CD4-positive, alpha-beta T cell treated with Interleukin-6 at 100 ng/mL for 8 hours (primary cell): ENCODE measurements at regions not wholly inside any gene's neighbourhood (a gene's known extent, or its start where the extent isn't known, plus 50 kb on each side); places are given as distances from the start of the nearest gene placed in this dataset.
"Not testable (repeated sequence)": the region's sequence is repeated elsewhere in the genome, so short reads cannot be mapped to it uniquely, and the experiment has no call there.

Source experiments
- DNase-seq: peaks from one replicate; pipeline ENCODE4 v3.0.0-alpha.2; 2020; ENCODE audit warnings: mixed read lengths, low spot score

DNA sequence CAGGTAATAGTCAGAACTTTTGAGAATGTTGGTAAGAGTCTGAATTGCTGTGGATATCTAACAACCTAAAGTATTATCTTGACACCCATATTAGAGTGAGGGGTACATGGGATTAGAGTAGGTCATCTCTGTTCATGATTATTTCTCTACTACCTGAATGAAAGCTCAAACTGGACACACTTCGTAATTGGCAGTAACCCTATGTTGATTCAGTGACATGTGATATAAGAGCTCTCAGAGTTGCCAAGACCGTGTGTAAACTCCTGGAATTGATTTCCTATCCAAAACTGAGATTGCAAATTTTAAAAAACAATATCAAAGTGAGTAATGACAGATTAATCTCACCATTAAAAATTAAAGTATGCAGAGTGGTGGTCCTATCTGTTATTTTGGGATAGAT is 214.8 kb upstream of the ARHGEF26 start:
- DNase-seq, result no peak

DNA sequence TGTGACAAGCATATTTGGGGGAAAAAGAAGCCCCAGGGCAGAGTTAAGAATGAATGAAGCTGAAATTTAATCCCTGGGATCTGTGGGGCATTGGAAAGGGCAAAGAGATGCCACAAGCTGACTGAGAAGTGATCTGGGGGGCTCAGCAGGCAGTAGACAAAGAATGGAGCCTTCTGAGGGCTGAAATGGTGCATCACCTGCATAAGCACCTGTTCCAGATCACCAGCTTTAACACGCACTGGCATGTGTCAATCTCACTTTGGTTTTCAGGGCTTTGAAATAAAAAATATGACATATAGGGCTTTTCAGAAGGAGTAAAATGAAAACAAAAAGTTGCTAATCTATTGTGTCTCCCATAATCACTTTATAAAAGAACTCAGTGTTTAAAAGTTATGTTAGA is 210.8 kb upstream of the ARHGEF26 start:
- DNase-seq, result no peak

DNA sequence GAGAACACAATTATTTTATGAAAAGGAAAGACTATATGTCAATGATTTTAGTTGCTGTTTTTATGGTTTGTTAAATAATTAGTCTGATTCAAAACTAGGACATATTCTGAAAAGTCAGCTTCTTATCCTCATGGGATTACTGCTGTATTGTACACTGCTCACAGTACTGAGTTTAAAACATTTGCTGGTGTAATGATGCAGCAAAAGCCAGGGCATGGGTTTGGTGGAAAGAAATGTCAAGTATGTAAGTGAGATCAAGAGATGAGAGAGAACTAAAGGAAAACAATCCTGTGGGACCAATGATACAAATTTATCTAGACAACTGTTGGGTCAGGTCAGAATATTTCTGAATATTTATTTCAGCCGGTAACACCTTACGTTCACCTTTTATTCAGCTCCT is 210.1 kb upstream of the ARHGEF26 start:
- no peak for DNase-seq

DNA sequence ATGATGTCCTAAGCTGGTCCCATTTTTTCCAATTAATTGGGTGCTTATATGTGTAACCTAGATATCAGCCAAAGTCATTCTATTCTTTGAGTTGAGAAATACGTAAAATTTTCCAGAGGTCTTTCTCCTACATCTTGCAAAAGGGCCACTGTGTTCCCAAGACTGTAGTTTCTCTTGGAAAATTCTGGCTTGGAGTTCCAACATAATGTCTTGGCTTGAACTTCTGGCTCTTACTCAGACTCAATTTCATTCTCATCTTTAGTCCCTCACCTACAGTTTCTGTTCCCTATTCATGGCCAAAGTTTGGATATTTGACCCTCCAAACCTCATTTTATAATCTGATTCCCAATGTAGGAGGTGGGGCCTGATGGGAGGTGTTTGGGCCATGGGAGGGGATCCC is 201.4 kb upstream of the ARHGEF26 start:
- no peak for DNase-seq

DNA sequence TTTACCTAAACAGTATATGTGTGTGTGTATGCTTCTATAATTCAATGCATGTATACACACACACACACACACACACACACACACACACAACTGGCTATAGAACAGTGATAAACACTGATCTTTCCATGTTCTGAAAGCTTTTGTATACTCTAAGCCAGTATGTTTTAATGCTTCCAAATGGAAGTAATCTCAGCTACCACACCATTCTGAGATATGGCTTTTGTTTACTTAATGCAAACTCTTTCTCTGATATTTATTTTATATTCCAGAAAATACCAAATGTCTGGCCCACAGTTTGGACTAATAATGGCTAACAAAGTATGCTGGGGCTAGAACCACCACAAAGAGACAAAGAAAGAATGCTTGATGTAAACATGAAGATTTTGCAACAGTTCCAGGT is 199.4 kb upstream of the ARHGEF26 start:
- DNase-seq, result no peak

DNA sequence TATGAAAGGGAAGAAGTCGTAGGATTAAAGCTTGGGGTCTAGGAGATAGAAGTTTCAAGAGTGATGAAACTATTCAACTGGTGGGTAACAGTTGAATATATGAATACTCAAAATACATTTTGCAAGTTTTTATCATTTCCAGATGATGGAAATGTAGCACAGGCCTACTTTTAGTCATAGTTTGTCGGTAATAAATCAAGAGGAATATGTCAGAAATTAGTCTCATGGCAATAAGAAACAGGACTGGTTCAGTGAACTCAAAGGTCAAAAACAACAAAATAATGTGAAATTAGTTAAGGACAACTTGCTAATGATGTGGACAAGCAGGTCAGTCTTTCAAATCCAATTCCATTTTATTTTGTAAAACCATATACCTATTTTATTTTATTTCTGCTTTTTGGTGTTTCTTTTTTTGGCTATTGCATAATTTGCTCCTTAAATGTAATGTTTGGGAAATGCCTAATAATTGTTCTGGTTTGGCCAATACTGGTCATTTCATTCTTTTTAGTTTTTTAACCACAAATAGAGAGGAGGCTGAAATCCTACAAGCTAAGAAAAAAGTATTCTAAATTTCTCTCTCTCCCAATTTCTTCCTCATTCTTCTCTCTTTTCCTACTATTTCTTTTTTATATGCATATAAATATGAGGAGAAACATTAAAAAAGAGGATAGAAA is 195.2 kb upstream of the ARHGEF26 start:
- DNase-seq, result no peak

DNA sequence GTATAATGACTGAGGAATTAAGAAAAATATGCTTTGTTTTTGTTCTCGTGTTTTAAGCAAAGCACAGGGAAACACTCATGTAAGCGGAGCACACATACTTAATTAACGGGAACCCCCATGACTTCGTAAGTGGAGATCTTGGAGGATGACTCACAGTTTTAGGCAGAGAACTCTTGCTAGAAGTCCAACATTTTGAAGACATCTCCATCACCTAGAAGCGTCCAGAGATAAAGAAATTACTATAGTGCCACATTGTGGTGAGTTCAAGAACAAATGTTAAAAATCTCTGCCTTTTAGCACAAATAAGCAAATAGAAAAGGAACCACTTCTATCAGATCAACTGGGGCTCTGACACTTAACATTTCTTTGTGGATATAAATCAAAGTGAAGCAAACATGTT is 194.1 kb upstream of the ARHGEF26 start:
- no peak for DNase-seq

DNA sequence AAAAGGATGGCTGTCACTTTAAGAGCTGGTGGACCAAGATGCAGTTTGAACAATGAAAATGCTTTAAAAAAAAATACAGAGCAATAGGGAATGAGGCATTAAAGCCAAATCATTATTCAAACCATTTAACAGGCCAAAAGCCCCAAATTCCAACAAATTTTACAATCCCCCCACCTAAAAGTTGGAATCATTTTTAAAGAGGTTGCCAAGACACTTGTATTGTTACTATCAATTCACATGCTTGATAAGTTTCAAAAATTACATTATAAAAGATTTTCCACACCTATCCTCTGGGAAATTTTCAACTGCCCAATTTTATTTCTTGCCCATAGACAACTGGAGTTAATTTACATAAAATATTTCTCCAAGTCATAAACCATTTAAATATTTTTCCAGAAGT is 192.3 kb upstream of the ARHGEF26 start:
- DNase-seq, result no peak

DNA sequence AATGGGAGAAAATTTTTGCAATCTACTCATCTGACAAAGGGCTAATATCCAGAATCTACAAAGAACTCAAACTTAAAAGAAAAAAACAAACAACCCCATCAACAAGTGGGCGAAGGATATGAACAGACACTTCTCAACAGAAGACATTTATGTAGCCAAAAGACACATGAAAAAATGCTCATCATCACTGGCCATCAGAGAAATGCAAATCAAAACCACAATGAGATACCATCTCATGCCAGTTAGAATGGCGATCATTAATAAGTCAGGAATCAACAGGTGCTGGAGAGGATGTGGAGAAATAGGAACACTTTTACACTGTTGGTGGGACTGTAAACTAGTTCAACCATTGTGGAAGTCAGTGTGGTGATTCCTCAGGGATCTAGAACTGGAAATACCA is 187.7 kb upstream of the ARHGEF26 start:
- not testable (repeated sequence) for DNase-seq

DNA sequence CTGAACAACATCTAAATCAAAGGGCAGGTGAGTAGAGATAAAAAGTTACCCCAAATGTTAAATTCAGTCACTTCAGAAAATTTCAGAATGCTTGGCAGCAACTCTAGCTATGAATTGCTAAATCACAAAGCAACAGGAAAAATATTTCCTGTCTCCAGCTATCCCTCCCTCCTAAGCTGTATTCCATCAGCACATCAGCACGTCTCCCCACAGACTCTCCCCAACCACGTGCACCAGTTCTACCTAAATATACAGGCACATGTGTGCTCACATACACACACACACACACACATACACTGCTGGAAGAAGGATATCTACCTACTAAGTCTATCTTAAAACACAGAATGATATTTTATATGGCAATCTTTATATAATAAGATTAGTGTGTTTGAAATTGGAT is 177.1 kb upstream of the ARHGEF26 start:
- DNase-seq, result no peak

DNA sequence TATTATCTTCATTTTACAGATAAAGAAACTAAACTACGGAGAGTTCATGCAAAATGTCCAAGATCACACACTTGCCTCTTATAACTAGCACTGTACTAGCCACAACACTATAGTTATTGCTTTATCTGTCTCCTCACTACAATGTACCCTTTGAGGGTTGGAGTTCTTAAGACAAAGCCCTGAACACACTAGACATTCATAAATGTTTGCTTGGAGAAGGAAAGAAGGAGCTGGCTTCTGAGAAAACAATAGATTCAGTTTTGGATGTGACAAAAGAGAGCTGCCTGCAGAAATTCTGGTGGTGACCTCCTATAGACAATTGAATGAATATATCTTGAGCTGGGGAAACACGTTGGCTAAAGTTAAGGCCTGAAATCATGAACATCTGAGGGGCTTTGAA is 169.9 kb upstream of the ARHGEF26 start:
- DNase-seq, result no peak

DNA sequence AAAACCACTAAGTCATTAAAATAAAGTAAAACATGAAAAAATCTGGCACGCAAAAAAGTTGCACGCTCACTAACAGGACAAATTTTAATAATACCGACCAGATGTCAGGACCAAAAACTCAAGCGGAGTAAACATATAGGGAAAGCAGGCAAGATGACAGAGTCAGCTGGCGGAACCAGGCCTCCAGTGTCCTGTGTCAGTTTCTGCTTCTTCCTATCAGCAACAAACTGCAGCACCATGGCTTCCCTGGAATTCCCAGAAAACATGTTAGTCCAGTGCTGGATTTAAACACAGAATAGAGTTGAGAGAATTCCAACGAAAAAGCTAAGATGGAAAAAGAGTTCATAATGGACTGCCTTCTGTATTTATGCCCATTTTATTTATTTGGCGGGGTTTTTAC is 169.1 kb upstream of the ARHGEF26 start:
- no peak for DNase-seq

DNA sequence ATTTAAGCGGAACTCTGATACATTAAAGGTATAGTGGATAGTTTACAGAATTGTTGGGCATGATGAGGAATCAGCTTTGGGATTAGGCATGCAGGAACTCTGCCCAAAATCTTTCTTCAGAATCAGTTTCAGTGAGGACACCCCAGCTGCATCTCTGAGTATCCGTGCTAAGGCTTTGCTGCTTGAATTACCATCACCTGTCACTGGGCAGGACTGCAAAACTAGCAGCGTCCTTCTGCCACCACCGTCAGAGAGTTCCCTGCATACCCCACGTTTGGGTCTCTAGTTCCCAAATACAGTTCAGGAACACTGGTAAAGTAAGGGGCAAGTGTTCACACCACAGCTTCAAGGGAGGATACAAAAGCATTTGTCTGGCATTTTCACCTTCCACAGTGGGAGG is 164.6 kb upstream of the ARHGEF26 start:
- no peak for DNase-seq

DNA sequence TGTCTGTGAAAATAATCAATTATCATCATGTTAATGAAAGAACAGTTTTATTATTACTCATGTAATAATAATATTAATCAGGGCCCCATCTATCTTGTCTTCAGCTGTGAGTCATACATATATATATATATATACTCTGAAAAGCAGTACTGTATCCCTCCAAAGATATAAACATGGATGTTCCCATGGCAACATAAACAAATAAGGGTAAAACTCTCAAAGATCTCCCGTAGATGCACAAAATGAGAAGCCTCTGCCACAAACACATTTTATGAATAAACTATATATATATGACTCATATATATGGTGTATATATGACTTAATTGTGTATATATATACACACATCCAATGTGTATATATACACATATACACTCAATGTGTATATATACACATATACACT is 163.8 kb upstream of the ARHGEF26 start:
- DNase-seq, result no peak

DNA sequence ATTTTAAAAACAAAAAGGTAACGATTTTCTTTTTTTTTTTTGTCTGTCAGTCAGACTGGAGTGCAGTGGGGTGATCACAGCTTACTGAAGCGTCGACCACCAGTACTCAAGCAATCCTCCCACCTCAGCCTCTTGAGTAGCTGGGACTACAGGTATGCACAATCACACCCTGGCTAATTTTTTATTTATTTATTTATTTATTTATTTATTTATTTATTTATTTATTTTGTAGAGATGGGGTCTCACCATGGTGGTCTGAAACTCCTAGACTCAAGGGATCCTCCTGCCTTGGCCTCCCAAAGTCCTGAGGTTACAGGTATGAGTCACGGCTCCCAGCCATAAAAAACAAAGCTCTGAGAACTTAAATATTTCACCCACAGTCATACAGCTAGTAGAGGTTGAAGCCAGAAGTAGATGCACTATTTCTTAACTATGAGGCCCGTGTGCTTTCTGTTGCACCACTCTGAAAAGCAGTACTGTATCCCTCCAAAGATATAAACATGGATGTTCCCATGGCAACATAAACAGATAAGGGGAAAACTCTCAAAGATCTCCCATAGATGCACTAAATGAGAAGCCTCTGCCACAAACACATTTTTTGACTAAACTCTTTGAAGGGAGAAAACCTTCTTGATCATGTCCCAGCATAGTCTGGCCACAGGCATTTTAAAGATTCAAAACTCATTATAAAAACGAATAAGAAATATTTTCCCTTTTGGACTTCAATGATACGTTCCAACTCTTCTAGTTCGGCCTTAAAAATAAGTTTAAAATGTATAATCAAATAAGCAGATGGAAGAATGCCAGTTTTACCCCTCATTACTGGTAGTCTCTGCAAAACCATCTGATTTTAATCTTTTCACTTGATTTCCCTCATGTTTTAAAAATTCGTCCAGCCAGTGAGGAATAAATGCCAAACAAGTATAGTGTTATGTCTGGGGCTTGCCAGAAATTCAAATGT is 162.3 kb upstream of the ARHGEF26 start:
- no peak for DNase-seq

DNA sequence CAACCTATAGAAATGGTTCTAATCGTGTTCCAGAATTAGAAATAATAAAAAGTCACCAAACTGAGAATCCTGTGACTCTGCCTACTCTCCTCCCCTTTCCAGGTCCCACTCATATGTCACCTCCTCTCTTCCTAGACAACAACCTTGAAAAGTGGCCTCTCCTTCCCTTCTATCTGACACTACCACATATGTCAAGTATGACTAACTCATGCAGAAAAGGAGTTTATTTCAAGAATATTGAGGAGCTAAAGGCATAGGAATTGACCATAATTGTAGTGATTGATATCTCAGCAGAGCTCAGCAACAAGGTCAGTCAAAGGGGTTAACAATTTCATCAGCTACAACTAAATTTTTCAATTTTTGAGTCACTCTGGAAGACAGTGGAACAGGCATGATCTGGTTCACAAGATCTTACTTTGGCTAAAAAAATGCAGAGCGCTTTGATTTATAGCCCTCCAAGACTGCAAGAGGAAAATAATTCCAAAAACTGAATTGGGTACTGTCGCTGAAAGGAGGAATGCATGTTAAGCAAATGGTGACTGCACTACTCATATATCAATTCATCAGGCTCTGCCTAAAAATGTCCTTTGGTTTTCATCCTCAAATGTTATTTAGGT is 160.6 kb upstream of the ARHGEF26 start:
- DNase-seq, result no peak

DNA sequence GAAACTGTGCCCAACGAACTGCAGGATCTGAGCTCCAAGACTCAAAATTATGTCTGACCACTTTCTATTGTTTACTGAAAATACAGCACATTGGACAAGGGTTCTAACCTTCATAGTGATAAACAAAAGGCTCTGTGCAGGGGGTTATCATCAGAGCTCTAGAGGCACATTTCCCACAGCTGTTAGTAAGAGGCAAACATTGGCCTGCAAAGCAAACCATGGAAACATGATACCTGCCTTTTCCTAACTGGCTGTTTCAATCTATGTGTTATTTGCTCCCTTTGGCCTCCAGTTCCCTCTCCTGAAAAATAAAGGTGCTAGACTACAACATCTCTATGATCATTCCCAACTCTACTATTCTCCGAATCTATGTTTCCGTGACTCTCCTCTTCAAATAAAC is 159.7 kb upstream of the ARHGEF26 start:
- no peak for DNase-seq

DNA sequence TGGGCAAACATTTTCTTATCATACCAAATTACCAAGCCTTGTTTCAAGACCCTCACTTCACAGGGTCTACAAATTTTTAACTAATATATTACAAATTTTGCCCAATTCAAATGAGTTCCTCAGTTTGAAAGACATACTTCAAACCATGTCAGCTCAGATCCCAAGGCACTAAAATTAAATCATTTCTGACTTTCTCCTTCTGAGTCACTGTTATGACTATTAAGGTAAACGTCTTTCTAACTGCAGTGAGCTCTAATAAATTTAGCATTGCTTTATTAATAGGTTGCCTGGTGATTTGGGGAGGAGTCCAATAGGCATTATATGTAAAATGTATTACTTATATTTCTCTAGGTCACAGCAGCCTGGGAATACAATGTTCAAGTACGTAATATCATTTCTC is 158.2 kb upstream of the ARHGEF26 start:
- no peak for DNase-seq

DNA sequence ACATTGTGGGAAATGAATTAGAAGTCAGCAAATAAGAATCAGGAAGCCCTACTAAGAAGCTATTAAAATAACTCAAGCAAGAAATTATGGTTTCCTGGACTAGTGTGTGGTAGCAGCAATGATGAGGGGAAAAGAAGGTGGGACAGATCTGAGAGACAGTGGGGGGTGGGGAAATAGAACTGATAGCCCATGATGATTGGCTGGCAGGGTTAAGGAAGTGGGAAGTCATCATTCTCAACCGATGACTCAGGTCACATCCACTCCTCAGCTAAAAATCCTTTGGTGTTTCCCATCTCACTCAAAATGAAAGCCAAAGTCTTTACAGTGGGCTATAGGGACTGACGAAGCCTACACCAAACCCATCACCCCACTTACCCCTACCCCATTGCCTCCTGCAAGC is 153.9 kb upstream of the ARHGEF26 start:
- DNase-seq, result no peak

DNA sequence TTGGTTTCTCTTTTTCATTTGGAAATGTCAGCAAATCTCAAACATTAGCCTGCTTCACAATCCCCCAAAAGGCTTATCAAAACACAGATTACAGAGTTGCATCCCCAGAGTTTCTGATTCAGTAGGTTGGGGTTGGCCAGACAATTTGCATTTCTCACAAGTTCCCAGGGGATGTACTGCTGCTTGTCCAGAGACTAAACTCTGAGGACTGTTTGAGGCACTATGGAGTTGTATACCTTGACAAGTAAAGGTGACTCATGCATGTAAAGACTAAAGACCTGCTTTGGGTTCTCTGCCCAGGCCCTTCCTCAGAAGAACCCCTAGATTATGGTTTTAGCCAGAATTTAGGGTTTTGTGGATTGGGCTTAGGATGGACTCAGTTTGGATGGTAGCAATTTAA is 151.1 kb upstream of the ARHGEF26 start:
- DNase-seq, result no peak

DNA sequence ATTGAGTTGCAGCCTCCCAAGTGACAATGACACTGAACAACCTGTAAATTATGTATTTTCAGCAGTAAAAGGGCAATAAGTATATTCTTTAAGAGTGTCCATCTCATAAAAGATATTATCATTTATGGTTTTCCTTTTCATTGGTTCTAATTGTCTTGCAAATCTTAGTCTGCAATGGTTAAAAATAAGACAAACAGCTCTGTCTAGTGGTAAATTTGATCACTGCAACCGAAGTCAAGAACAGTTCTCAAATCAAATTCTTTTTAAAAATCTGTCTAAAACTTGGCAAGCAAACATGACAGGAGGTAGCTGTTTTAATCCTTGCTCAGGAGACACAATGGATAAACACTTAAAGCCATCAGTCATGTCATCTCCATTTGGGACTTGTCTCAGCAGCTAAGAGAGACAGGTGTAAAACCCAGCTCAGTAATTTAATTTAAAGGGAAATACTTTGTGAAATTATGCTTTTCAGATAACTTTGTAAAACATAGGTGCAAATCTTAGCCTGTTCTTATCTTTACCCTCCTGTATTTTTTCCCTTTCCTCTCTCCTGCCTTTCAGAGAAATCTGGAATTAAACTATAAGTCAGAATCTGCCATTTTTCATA is 150.3 kb upstream of the ARHGEF26 start:
- DNase-seq, result no peak

DNA sequence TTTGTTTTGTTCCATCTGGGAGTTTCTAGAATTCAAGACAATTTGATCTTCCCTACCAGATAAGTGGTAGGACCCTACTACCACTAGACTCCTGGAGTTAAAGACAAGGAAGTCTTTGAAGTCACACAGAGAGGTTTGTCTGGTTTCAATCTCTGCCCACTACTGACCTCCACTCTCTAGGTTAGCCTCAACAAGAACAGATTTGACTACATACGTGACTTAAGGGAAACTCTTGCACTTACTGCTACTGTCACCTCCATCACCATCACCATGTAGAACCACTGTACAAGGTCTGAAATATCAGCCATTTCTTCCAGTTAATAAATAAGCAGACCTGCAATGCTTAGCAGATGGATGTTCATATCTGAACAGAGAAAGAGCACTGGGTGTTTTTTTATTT is 148.3 kb upstream of the ARHGEF26 start:
- DNase-seq, result no peak
